Retinal pigment epithelial cell (primary cell): ENCODE measurements at regions not wholly inside any gene's neighbourhood (a gene's known extent, or its start where the extent isn't known, plus 50 kb on each side); places are given as distances from the start of the nearest gene placed in this dataset.

ENCODE experiments used
- DNase-seq: peaks from one replicate; pipeline ENCODE4 v3.0.0-alpha.2; 2010; ENCODE audit warnings: low read depth
- H3K4me3 ChIP-seq: 2 replicates; pipeline ENCODE4 v1.5.1; 2011; ENCODE audit warnings: mild to moderate bottlenecking, low read length, control low read depth, moderate library complexity
- TF ChIP-seq, protein P1 (sequence below): conservative IDR thresholded peaks from 2 replicates; pipeline ENCODE4 v1.5.1; 2011; ENCODE audit warnings: low read depth, low read length, control low read depth, inconsistent platforms

DNA sequence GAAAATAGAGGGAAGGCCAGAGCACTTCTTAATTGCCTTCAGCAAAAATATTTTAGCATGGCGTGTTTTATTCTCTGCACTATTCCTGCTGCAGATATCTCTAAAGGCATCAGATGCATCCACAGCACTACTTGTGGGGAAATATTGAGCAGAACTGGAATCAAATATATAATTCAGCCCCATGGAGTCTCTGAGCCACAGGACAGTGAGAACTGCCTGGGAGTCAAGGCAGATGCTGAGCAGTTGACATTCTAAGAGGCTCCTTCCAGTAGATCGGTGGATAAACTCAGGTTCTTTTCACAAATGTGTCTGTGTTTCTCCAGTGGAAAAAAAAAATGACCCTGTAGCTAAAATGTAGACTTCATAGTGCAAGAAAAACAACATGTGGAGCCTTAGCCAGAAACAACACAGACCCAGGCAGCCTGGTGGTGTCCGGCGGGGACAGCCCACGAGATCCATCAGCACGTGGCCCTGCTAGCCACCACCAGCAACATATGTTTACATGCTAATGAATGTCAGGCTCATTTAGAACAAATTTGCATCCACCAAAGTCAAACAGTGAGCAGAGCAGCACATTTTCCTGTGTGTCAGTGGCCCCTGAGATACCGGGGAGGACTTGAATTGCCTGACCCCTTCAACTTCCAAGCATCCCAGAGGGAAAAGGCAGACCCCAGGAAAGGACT is 123.3 kb upstream of the PFKP start:
- TF ChIP-seq, protein P1, sequence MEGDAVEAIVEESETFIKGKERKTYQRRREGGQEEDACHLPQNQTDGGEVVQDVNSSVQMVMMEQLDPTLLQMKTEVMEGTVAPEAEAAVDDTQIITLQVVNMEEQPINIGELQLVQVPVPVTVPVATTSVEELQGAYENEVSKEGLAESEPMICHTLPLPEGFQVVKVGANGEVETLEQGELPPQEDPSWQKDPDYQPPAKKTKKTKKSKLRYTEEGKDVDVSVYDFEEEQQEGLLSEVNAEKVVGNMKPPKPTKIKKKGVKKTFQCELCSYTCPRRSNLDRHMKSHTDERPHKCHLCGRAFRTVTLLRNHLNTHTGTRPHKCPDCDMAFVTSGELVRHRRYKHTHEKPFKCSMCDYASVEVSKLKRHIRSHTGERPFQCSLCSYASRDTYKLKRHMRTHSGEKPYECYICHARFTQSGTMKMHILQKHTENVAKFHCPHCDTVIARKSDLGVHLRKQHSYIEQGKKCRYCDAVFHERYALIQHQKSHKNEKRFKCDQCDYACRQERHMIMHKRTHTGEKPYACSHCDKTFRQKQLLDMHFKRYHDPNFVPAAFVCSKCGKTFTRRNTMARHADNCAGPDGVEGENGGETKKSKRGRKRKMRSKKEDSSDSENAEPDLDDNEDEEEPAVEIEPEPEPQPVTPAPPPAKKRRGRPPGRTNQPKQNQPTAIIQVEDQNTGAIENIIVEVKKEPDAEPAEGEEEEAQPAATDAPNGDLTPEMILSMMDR, result no peak
- no peak overlapping the region for H3K4me3 ChIP-seq
- DNase-seq, result no peak

DNA sequence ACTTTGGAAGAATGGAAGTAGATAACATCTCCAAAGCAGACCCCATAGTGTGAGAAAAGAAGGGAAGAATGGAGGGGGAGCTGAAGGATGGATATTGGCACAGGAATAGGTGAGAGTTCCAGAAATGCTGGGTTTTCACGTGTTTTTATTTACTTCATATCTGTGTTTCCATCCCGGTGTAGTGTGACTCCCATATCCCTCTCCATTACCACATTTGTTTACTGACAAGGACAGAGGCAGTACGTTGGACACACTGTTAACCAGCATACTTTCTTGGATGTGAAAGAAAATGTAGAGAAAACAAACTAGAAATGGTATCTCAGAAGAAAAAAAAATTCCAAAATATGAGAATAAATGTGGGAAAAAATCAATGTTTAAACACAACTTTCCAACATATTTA is 124.4 kb upstream of the PFKP start:
- DNase-seq, result no peak
- no peak overlapping the region for H3K4me3 ChIP-seq
- TF ChIP-seq, protein P1, result no peak

DNA sequence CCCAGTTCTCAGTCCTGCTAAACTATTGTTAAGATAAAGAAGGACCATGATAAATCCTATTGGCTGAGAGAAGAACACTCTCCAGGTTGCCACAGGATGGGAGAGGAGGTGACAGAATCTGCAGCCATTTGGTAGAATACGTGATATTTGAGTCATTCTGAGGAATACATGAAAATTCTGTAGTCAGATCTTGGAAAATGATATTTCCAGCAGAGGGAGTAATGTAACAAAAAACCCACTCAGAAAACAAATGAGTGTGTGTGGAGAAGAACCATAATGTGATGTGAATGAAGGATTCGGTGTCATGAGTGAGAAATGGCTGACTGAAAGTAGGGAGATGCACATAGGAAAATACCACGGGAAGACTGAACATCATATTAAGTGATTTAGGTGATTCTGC is 128.5 kb upstream of the PFKP start:
- TF ChIP-seq, protein P1, result peak; percentile 26
- DNase-seq, result no peak
- H3K4me3 ChIP-seq, result no peak overlapping the region

DNA sequence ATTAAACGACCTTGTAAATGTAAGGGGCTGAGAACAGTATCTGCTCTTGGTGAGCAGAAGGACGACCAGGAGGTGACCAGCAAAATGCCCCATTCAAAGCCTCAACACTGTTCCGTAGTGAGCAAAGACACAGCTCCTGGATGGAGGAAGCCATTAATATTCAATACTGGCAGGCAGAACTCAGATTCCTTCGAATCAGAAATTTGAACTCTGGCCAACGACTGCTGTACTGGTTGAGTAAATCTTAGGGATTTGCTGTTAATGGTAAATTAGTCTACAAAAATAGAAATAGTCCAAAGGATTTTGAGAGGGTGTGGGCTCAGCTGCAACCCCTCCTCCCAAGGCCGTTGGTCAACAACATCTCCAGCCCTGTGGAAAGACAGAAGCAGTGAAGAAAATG is 130.5 kb upstream of the PFKP start:
- peak; percentile 68 for DNase-seq
- TF ChIP-seq, protein P1, result no peak
- H3K4me3 ChIP-seq, result no peak overlapping the region

DNA sequence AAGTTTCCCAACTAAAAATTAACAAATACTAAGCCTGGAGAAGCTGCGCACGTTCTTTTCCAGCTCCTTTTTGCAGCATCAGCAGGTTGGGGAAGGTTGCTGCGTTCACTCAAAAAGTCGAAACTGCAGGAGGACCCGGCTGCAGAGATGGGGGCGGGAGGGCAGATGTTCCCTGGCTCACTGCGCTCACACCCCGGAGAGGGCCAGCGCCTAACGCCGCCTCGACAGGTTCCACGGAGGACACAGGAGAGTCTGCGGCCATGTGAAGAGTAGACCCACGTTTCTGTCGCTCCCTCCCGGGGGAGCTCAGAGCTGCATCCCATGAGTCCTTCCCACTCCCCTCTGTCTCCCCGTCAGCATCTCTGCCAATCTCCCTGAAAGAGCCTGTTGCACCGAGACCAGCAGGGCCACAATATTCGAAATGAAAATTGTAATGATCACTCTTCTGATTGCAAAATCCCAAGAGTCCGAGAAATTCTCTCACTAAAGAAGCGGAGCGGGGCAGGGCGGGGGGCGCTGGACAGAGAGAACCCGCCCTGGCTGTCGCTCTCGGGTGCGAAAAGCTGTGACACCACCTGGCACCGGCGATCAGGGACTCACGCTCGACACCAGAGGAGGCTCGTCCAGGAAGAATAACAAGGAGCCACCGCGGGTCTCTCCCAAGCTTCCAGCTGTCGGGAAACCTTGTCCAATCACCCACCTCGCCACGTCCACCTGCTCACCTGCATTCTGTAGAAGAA is 131.5 kb upstream of the PFKP start:
- DNase-seq, result no peak
- TF ChIP-seq, protein P1, result no peak
- no peak overlapping the region for H3K4me3 ChIP-seq

DNA sequence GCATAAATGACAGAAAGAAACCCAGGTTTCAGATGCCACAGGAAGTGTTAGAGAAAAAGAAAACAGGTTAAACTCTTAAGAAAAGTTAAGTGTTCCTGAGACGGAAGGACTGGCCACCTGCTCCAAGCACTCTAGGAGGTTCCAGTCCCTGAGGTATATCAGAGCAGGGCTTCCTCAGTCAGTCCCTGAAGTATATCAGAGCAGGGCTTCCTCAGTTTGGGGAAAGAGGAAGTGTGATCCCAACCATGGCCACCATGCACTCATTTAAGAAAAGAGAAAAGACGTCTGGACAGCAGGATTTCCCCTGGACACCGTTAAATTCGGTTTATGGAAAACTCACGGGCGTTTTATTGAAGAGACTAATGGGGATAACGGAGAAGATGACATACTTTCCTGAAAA is 133.4 kb upstream of the PFKP start:
- TF ChIP-seq, protein P1, result no peak
- DNase-seq, result no peak
- no peak overlapping the region for H3K4me3 ChIP-seq

DNA sequence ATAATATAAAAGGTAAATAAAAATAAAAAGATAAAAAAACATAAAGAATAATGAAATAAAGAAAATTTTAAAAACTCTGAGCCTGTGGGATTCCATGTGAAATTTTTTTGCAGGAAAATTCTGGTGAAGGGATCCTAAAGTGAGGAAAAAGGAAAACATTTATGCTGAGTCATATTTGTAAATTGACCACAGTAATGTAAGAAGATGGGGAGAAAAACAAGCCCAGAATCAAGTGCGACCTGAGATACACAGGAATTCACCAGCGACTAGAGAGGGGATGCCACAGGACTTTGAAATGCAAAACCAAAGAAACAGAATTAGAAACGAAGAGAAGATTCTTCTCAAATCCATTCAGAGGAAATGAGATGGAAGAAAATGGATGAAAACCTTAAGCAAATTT is 133.8 kb upstream of the PFKP start:
- DNase-seq, result no peak

More for the DNA sequence above, 133.8 kb upstream of the PFKP start:
- no peak overlapping the region for H3K4me3 ChIP-seq
- TF ChIP-seq, protein P1, result no peak
